ENCODE measurements at regions not wholly inside any gene's neighbourhood (a gene's known extent, or its start where the extent isn't known, plus 50 kb on each side); places are given as distances from the start of the nearest gene placed in this dataset.

- no peak for DNase-seq
Measured at GRCh38 chr5:135234666-135235401, 164.2 kb downstream of the MACROH2A1 start.

- DNase-seq: no peak
Measured at GRCh38 chr5:135234242-135234641, 164.8 kb downstream of the MACROH2A1 start.

- no peak for DNase-seq
Measured at GRCh38 chr5:135233477-135233876, 165.6 kb downstream of the MACROH2A1 start.

- no peak for DNase-seq
Measured at GRCh38 chr5:135232958-135233357, 166.1 kb downstream of the MACROH2A1 start.

- DNase-seq: no peak
Measured at GRCh38 chr5:135231289-135231688, 167.7 kb downstream of the MACROH2A1 start.

GRCh38 chr5:135230251-135230925, 168.6 kb downstream of the MACROH2A1 start:
- DNase-seq: peak; percentile 62

- DNase-seq: no peak
Measured at GRCh38 chr5:135229679-135230132, 169.3 kb downstream of the MACROH2A1 start.

GRCh38 chr5:135229122-135229521, 169.9 kb downstream of the MACROH2A1 start:
- no peak for DNase-seq

GRCh38 chr5:135228222-135228621, 170.8 kb downstream of the MACROH2A1 start:
- no peak for DNase-seq

GRCh38 chr5:135227064-135228022, 171.7 kb downstream of the MACROH2A1 start:
- no peak for DNase-seq

- no peak for DNase-seq
Measured at GRCh38 chr5:135225856-135226560, 173.0 kb downstream of the MACROH2A1 start.

GRCh38 chr5:135223891-135224625, 175.0 kb downstream of the MACROH2A1 start:
- no peak for DNase-seq

- no peak for DNase-seq
Measured at GRCh38 chr5:135223404-135223803, 175.6 kb downstream of the MACROH2A1 start.

- DNase-seq: no peak
Measured at GRCh38 chr5:135222771-135223170, 176.3 kb downstream of the MACROH2A1 start.

GRCh38 chr5:135222171-135222681, 176.8 kb downstream of the MACROH2A1 start:
- no peak for DNase-seq

GRCh38 chr5:135221696-135222095, 177.3 kb downstream of the MACROH2A1 start:
- DNase-seq: no peak

- no peak for DNase-seq
Measured at GRCh38 chr5:135221187-135221473, 177.9 kb downstream of the MACROH2A1 start.

GRCh38 chr5:135220394-135221186, 178.4 kb downstream of the MACROH2A1 start:
- DNase-seq: no peak

GRCh38 chr5:135219868-135220267, 179.2 kb downstream of the MACROH2A1 start:
- no peak for DNase-seq

- no peak for DNase-seq
Measured at GRCh38 chr5:135218790-135219568, 180.1 kb downstream of the MACROH2A1 start.

Measured in fibroblast of skin of back (primary cell).